ENCODE measurements at regions not wholly inside any gene's neighbourhood (a gene's known extent, or its start where the extent isn't known, plus 50 kb on each side); places are given as distances from the start of the nearest gene placed in this dataset.

- TF ChIP-seq CTCF (IDR thresholded peaks at IDR 0.05 in 8 of 11, conservative IDR thresholded peaks at IDR 0.05 in 3 of 11) (no peak), POLR2A (IDR thresholded peaks at IDR 0.05) (no peak)
Measured at GRCh38 chr5:90251447-90251846, 158.1 kb downstream of the CETN3 start.

All from spleen (tissue), 7 donors.